Right lobe of liver (tissue), 4 donors: ENCODE measurements at regions not wholly inside any gene's neighbourhood (a gene's known extent, or its start where the extent isn't known, plus 50 kb on each side); places are given as distances from the start of the nearest gene placed in this dataset.

Source experiments
- CTCF ChIP-seq, 4 donors: fragments of 200-600 bp in 3 of 4; fragments of 450-650 bp in 1 of 4; IDR thresholded peaks; one replicate each; pipeline versions ENCODE4 v1.5.1 to v1.8.0; 2016 to 2022; ENCODE audit warnings: antibody characterized with exemption in 4 of 4, mild to moderate bottlenecking in 2 of 4
- POLR2A ChIP-seq: fragments of 450-650 bp; IDR thresholded peaks from one replicate; pipeline ENCODE4 v1.6.1; 2017; ENCODE audit warnings: antibody characterized with exemption, mild to moderate bottlenecking
- donor health status: DM: no; HTN: no; CAD: no.
- donor health status: DM: no; HTN: no; CAD: no.
- donor health status: DM: no; HTN: yes; CAD: no.

GRCh38 chr7:101687081-101687480 is 58.0 kb upstream of the MYL10 start:
- TF ChIP-seq CTCF (IDR thresholded peaks at IDR 0.05) (no peak), POLR2A (no peak)
